Tibial nerve (tissue), 4 donors: ENCODE measurements at regions not wholly inside any gene's neighbourhood (a gene's known extent, or its start where the extent isn't known, plus 50 kb on each side); places are given as distances from the start of the nearest gene placed in this dataset.

ENCODE experiments used
- DNase-seq, 2 donors: peaks; one replicate each; pipeline ENCODE4 v3.0.0-alpha.2; 2019; ENCODE audit warnings: low spot score in 2 of 2
- H3K27ac ChIP-seq, 4 donors: fragments of 200-600 bp; sonication (generic) in 3 of 4; one replicate each; pipeline ENCODE4 v1.5.1; 2017 to 2019; ENCODE audit warnings: mild to moderate bottlenecking in 1 of 4
- H3K27me3 ChIP-seq, 2 donors: fragments of 200-600 bp; sonication (generic) in 1 of 2; one replicate each; pipeline versions ENCODE4 v1.5.1 to v1.6.0; 2017 to 2019
- H3K36me3 ChIP-seq, 3 donors: fragments of 200-600 bp; sonication (generic); one replicate each; pipeline ENCODE4 v1.5.1; 2018 to 2019
- H3K4me1 ChIP-seq, 4 donors: fragments of 200-600 bp; sonication (generic) in 3 of 4; one replicate each; pipeline ENCODE4 v1.5.1; 2017 to 2019
- H3K4me3 ChIP-seq, 4 donors: fragments of 200-600 bp; sonication (generic) in 3 of 4; one replicate each; pipeline ENCODE4 v1.5.1; 2017 to 2019; ENCODE audit warnings: mild to moderate bottlenecking in 1 of 4, moderate library complexity in 1 of 4
- H3K9me3 ChIP-seq, 4 donors: fragments of 200-600 bp; sonication (generic) in 3 of 4; one replicate each; pipeline ENCODE4 v1.5.1; 2017 to 2019
- CTCF ChIP-seq, 5 experiments: fragments of 200-600 bp in 3 of 5; fragments of 450-650 bp in 2 of 5; sonication (generic) in 3 of 5; IDR thresholded peaks; one replicate each; pipeline ENCODE4 v1.5.1; 2016 to 2019; ENCODE audit warnings: antibody characterized with exemption in 5 of 5, mild to moderate bottlenecking in 3 of 5, moderate library complexity in 2 of 5
- EP300 ChIP-seq, 2 donors: sonication (generic); formaldehyde crosslinking; IDR thresholded peaks; one replicate each; pipeline ENCODE4 v1.6.1; 2017; ENCODE audit warnings: antibody characterized with exemption in 2 of 2, mild to moderate bottlenecking in 1 of 2
- POLR2A ChIP-seq, 2 donors: fragments of 450-650 bp; IDR thresholded peaks; one replicate each; pipeline ENCODE4 v1.6.1; 2017; ENCODE audit warnings: antibody characterized with exemption in 2 of 2, mild to moderate bottlenecking in 2 of 2, moderate library complexity in 2 of 2
- WGBS, 2 donors: methylation state at CpG; one replicate each; pipeline ENCODE4 v1.1.5; 2018; 5-methylcytosine and 5-hydroxymethylcytosine counted together

- no peaks in the 10 kb centered on the region for H3K36me3 ChIP-seq
- peak in 1 of 2 donors; percentile 62 for DNase-seq
- H3K4me1 ChIP-seq: no peaks in the 10 kb centered on the region
- no peaks in the 10 kb centered on the region for H3K27me3 ChIP-seq
- peak in 1 of 2 donors; percentile 32 for TF ChIP-seq EP300 (IDR thresholded peaks at IDR 0.05)
- TF ChIP-seq POLR2A (IDR thresholded peaks at IDR 0.05): no peak
- TF ChIP-seq CTCF (IDR thresholded peaks at IDR 0.05): no peak
- H3K9me3 ChIP-seq: no peaks in the 10 kb centered on the region
- 16 to 24% methylated on average over 2 of the region's 2 CpGs for WGBS, 2 donors
- H3K4me3 ChIP-seq: no peak overlapping the region
- H3K27ac ChIP-seq: no peak overlapping the region
Measured at GRCh38 chr20:48158014-48158413, 372.7 kb upstream of the SULF2 start.

- Histone ChIP-seq H3K9me3 (no peaks in the 10 kb centered on the region), H3K4me3 (no peak overlapping the region), H3K27ac (no peak overlapping the region), H3K4me1 (no peaks in the 10 kb centered on the region), H3K36me3 (no peaks in the 10 kb centered on the region), H3K27me3 (no peaks in the 10 kb centered on the region)
- no peak for TF ChIP-seq CTCF (IDR thresholded peaks at IDR 0.05)
- no peak for TF ChIP-seq POLR2A (IDR thresholded peaks at IDR 0.05)
- TF ChIP-seq EP300 (IDR thresholded peaks at IDR 0.05): no peak
- no peak for DNase-seq
- WGBS, 2 donors: 85 to 95% methylated on average over 3 of the region's 3 CpGs
Measured at GRCh38 chr20:48156951-48157700, 371.8 kb upstream of the SULF2 start.

- Histone ChIP-seq H3K27me3 (no peaks in the 10 kb centered on the region), H3K27ac (no peak overlapping the region), H3K36me3 (no peaks in the 10 kb centered on the region), H3K4me3 (no peak overlapping the region), H3K4me1 (no peaks in the 10 kb centered on the region), H3K9me3 (no peaks in the 10 kb centered on the region)
- WGBS, 2 donors: 88 to 93% methylated on average over 2 of the region's 2 CpGs
- TF ChIP-seq CTCF (IDR thresholded peaks at IDR 0.05) (no peak), POLR2A (IDR thresholded peaks at IDR 0.05) (no peak), EP300 (IDR thresholded peaks at IDR 0.05) (no peak)
- no peak for DNase-seq
Measured at GRCh38 chr20:48156521-48156920, 371.2 kb upstream of the SULF2 start.

DNA sequence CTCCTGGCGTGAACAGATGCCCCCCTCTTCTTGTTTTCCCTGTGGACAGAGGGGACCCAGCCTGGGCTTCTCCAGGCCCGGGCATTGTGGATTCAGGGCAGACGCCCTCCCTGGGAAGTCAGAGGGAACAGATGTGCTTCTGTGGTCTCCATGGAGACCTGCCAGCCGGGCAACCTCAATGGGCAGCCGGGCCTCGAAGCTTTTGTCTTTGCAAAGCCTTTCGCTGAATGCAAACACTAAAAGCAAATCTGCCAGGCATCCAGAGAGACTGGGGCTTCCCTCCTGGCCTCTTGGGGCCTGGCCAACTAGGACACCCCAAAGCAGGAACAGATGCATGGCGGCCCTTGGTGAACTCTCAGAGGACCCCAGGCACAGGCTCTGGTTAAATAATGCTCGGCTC is 370.0 kb upstream of the SULF2 start:
- Histone ChIP-seq H3K4me3 (no peak overlapping the region), H3K27ac (no peak overlapping the region), H3K9me3 (no peaks in the 10 kb centered on the region), H3K4me1 (no peaks in the 10 kb centered on the region), H3K36me3 (no peaks in the 10 kb centered on the region), H3K27me3 (no peaks in the 10 kb centered on the region)
- 43 to 67% methylated on average over 8 to 9 of the region's 9 CpGs for WGBS, 2 donors
- no peak for DNase-seq
- no peak for TF ChIP-seq POLR2A (IDR thresholded peaks at IDR 0.05)

GRCh38 chr20:48154040-48154765 is 368.9 kb upstream of the SULF2 start:
- Histone ChIP-seq H3K4me1 (no peaks in the 10 kb centered on the region), H3K36me3 (no peaks in the 10 kb centered on the region), H3K27me3 (no peaks in the 10 kb centered on the region), H3K27ac (no peak overlapping the region), H3K9me3 (no peaks in the 10 kb centered on the region), H3K4me3 (no peak overlapping the region)
- no peak for DNase-seq
- 52 to 55% methylated on average over 14 of the region's 14 CpGs for WGBS, 2 donors
- no peak for TF ChIP-seq CTCF (IDR thresholded peaks at IDR 0.05)
- TF ChIP-seq EP300 (IDR thresholded peaks at IDR 0.05): no peak
- TF ChIP-seq POLR2A (IDR thresholded peaks at IDR 0.05): no peak
